ENCODE measurements at regions not wholly inside any gene's neighbourhood (a gene's known extent, or its start where the extent isn't known, plus 50 kb on each side); places are given as distances from the start of the nearest gene placed in this dataset.

- TF ChIP-seq NFE2L2 (conservative IDR thresholded peaks at IDR 0.05; ENCODE audit: low read length) (no peak), FOSB (CRISPR knock-in tag; IDR thresholded peaks at IDR 0.05) (no peak), REST (IDR thresholded peaks at IDR 0.05) (no peak), ZFP36 (IDR thresholded peaks at IDR 0.05; ENCODE audit: borderline replicate concordance, partially characterized antibody) (no peak), MAZ (IDR thresholded peaks at IDR 0.05; ENCODE audit: borderline replicate concordance, low read depth, low read length) (no peak), TFCP2L1 (CRISPR knock-in tag; IDR thresholded peaks at IDR 0.05) (no peak), BHLHE40 (IDR thresholded peaks at IDR 0.05; ENCODE audit: low read depth, low read length) (no peak), FOXS1 (CRISPR knock-in tag; IDR thresholded peaks at IDR 0.05) (no peak), RCOR1 (IDR thresholded peaks at IDR 0.05; ENCODE audit: low read depth, low read length) (no peak), CHD4 (IDR thresholded peaks at IDR 0.05; ENCODE audit: borderline replicate concordance) (no peak), CEBPB (IDR thresholded peaks at IDR 0.05) (no peak), POLR2A (IDR thresholded peaks at IDR 0.05; ENCODE audit: low read length) (no peak), CHD2 (IDR thresholded peaks at IDR 0.05; ENCODE audit: low read length, partially characterized antibody) (no peak), HOXA7 (CRISPR knock-in tag; IDR thresholded peaks at IDR 0.05) (no peak), HOXB5 (CRISPR knock-in tag; IDR thresholded peaks at IDR 0.05) (no peak)
- TF ChIP-seq, protein P1, sequence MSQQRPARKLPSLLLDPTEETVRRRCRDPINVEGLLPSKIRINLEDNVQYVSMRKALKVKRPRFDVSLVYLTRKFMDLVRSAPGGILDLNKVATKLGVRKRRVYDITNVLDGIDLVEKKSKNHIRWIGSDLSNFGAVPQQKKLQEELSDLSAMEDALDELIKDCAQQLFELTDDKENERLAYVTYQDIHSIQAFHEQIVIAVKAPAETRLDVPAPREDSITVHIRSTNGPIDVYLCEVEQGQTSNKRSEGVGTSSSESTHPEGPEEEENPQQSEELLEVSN (IDR thresholded peaks at IDR 0.05; ENCODE audit: borderline replicate concordance, low read depth): no peak
- TF ChIP-seq, protein P2, sequence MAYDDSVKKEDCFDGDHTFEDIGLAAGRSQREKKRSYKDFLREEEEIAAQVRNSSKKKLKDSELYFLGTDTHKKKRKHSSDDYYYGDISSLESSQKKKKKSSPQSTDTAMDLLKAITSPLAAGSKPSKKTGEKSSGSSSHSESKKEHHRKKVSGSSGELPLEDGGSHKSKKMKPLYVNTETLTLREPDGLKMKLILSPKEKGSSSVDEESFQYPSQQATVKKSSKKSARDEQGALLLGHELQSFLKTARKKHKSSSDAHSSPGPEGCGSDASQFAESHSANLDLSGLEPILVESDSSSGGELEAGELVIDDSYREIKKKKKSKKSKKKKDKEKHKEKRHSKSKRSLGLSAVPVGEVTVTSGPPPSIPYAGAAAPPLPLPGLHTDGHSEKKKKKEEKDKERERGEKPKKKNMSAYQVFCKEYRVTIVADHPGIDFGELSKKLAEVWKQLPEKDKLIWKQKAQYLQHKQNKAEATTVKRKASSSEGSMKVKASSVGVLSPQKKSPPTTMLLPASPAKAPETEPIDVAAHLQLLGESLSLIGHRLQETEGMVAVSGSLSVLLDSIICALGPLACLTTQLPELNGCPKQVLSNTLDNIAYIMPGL (CRISPR knock-in tag; IDR thresholded peaks at IDR 0.05; ENCODE audit: borderline replicate concordance): no peak
- TF ChIP-seq, protein P3, sequence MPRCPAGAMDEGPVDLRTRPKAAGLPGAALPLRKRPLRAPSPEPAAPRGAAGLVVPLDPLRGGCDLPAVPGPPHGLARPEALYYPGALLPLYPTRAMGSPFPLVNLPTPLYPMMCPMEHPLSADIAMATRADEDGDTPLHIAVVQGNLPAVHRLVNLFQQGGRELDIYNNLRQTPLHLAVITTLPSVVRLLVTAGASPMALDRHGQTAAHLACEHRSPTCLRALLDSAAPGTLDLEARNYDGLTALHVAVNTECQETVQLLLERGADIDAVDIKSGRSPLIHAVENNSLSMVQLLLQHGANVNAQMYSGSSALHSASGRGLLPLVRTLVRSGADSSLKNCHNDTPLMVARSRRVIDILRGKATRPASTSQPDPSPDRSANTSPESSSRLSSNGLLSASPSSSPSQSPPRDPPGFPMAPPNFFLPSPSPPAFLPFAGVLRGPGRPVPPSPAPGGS (IDR thresholded peaks at IDR 0.05): no peak
- Histone ChIP-seq H3K4me3 (no peak overlapping the region), H3K27ac (no peak overlapping the region), H3K4me1 (no peaks in the 10 kb centered on the region), H3K9me3 (peaks cover 5% of the 10 kb centered on the region; the same call in 1 of the 3 replicates), H3K4me2 (no peak overlapping the region)
- ChIA-PET CTCF (no interaction called here), POLR2A (no interaction called here)
- 31% methylated on average over 3 of the region's 3 CpGs for WGBS (ENCODE audit: missing lambda C conversion rate)
- no peak for FAIRE-seq
- ATAC-seq: no peak
- DNase-seq (ENCODE audit: low read depth in 1 of 2, low spot score in 1 of 2): no peak
These were observed 1929.1 kb upstream of the SEL1L start for GRCh38 chr14:83462759-83463158.

- ATAC-seq (no peak), FAIRE-seq (no peak)
These were observed 1929.9 kb upstream of the SEL1L start for GRCh38 chr14:83463500-83464098.

More at GRCh38 chr14:83463500-83464098, 1929.9 kb upstream of the SEL1L start:
- CTCF ChIA-PET: interaction anchor here (1.0 kb wide), 1 partner anchor 17 kb away, joined by 3 read pairs; no protein-coding TSS in a partner anchor
- no peak overlapping the region for H3K4me2 ChIP-seq
- POLR2A ChIA-PET: no interaction called here
- WGBS (ENCODE audit: missing lambda C conversion rate): 18% methylated on average over 4 of the region's 4 CpGs
- peaks cover 5% of the 10 kb centered on the region; the same call in 1 of the 3 replicates for H3K9me3 ChIP-seq
- H3K4me1 ChIP-seq: no peaks in the 10 kb centered on the region
- no peak overlapping the region for H3K27ac ChIP-seq
- TF ChIP-seq, protein P4, sequence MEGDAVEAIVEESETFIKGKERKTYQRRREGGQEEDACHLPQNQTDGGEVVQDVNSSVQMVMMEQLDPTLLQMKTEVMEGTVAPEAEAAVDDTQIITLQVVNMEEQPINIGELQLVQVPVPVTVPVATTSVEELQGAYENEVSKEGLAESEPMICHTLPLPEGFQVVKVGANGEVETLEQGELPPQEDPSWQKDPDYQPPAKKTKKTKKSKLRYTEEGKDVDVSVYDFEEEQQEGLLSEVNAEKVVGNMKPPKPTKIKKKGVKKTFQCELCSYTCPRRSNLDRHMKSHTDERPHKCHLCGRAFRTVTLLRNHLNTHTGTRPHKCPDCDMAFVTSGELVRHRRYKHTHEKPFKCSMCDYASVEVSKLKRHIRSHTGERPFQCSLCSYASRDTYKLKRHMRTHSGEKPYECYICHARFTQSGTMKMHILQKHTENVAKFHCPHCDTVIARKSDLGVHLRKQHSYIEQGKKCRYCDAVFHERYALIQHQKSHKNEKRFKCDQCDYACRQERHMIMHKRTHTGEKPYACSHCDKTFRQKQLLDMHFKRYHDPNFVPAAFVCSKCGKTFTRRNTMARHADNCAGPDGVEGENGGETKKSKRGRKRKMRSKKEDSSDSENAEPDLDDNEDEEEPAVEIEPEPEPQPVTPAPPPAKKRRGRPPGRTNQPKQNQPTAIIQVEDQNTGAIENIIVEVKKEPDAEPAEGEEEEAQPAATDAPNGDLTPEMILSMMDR (IDR thresholded peaks at IDR 0.05): peak; percentile 25; the same call in 2 of the 3 replicates
- peak in 1 of 2 experiments; percentile 7; a peak in 1 of 5 replicates for TF ChIP-seq RAD21 (conservative IDR thresholded peaks at IDR 0.05 in 1 of 2, IDR thresholded peaks at IDR 0.05 in 1 of 2)
- TF ChIP-seq MAZ (IDR thresholded peaks at IDR 0.05; ENCODE audit: borderline replicate concordance, low read depth, low read length): no peak
- no peak for TF ChIP-seq ELK1 (IDR thresholded peaks at IDR 0.05; ENCODE audit: low read depth, low read length)
- DNase-seq (ENCODE audit: low read depth in 1 of 2, low spot score in 1 of 2): peak in 1 of 2 experiments; percentile 28
- H3K4me3 ChIP-seq: no peak overlapping the region
